Neuronal stem cell (in vitro differentiated cells): ENCODE measurements at regions not wholly inside any gene's neighbourhood (a gene's known extent, or its start where the extent isn't known, plus 50 kb on each side); places are given as distances from the start of the nearest gene placed in this dataset.

ENCODE experiments used
- DNase-seq: peaks from one replicate; pipeline ENCODE4 v3.0.0-alpha.2; 2013; ENCODE audit warnings: low spot score
- H2AFZ ChIP-seq: one replicate; pipeline ENCODE4 v1.6.1; 2013; ENCODE audit warnings: mild to moderate bottlenecking, low read length, inconsistent platforms
- H2AK5ac ChIP-seq: 2 replicates; pipeline ENCODE4 v1.6.1; 2013; ENCODE audit warnings: low read depth, mild to moderate bottlenecking, inconsistent platforms, low read length, moderate library complexity, mixed read lengths
- H2BK120ac ChIP-seq: 2 replicates; pipeline ENCODE4 v1.6.1; 2013; ENCODE audit warnings: low read depth, mild to moderate bottlenecking, inconsistent platforms, low read length, moderate library complexity, mixed read lengths
- H2BK12ac ChIP-seq: one replicate; pipeline ENCODE4 v1.6.1; 2013; ENCODE audit warnings: low read length, inconsistent platforms
- H2BK15ac ChIP-seq: 2 replicates; pipeline ENCODE4 v1.6.1; 2013; ENCODE audit warnings: mild to moderate bottlenecking, low read length, inconsistent platforms, mixed read lengths
- H2BK5ac ChIP-seq: one replicate; pipeline ENCODE4 v1.6.1; 2013; ENCODE audit warnings: inconsistent platforms, mild to moderate bottlenecking, low read length, moderate library complexity
- H3K14ac ChIP-seq: one replicate; pipeline ENCODE4 v1.6.1; 2013; ENCODE audit warnings: low read length, inconsistent platforms
- H3K18ac ChIP-seq: 2 replicates; pipeline ENCODE4 v1.6.1; 2013; ENCODE audit warnings: low read length, inconsistent platforms
- H3K23ac ChIP-seq: 2 replicates; pipeline ENCODE4 v1.6.1; 2013; ENCODE audit warnings: low read depth, mild to moderate bottlenecking, mixed read lengths, low read length, inconsistent platforms; ENCODE audit not compliant: poor library complexity
- H3K27ac ChIP-seq: replicated peaks from 3 replicates; pipeline ENCODE4 v1.5.1; 2013; ENCODE audit warnings: low read length, inconsistent platforms
- H3K27me3 ChIP-seq, 3 experiments: 2 replicates each; pipeline ENCODE4 v1.6.1; 2013; ENCODE audit warnings: low read length in 3 of 3, mild to moderate bottlenecking in 2 of 3, inconsistent platforms in 1 of 3, low read depth in 1 of 3, mixed read lengths in 1 of 3, moderate library complexity in 1 of 3; ENCODE audit not compliant: control insufficient read depth in 3 of 3, insufficient read depth in 3 of 3
- H3K36me3 ChIP-seq, 2 donors: replicated peaks in 1 of 2; 2 replicates each; pipeline ENCODE4 v1.6.1; 2013; ENCODE audit warnings: low read length in 2 of 2; ENCODE audit not compliant: control insufficient read depth in 2 of 2, insufficient read depth in 2 of 2
- H3K4ac ChIP-seq: 2 replicates; pipeline ENCODE4 v1.6.1; 2013; ENCODE audit warnings: inconsistent platforms, mild to moderate bottlenecking, low read length, moderate library complexity
- H3K4me1 ChIP-seq, 2 donors: 1 replicate in 1 of 2; 2 replicates in 1 of 2; pipeline ENCODE4 v1.6.1; 2013; ENCODE audit warnings: low read length in 2 of 2, low read depth in 1 of 2; ENCODE audit not compliant: control insufficient read depth in 2 of 2, insufficient read depth in 1 of 2
- H3K4me2 ChIP-seq: one replicate; pipeline ENCODE4 v1.6.1; 2013; ENCODE audit warnings: mild to moderate bottlenecking, low read length, inconsistent platforms; ENCODE audit not compliant: insufficient read depth, poor library complexity, severe bottlenecking
- H3K4me3 ChIP-seq, 2 donors: 2 replicates each; pipeline ENCODE4 v1.5.1; 2013; ENCODE audit warnings: low read length in 2 of 2, mild to moderate bottlenecking in 2 of 2, inconsistent platforms in 1 of 2, moderate library complexity in 1 of 2
- H3K79me1 ChIP-seq: one replicate; pipeline ENCODE4 v1.6.1; 2013; ENCODE audit warnings: low read depth, mild to moderate bottlenecking, inconsistent platforms, low read length, moderate library complexity
- H3K9ac ChIP-seq: one replicate; pipeline ENCODE4 v1.6.1; 2013; ENCODE audit warnings: mild to moderate bottlenecking, low read depth, low read length, inconsistent platforms; ENCODE audit not compliant: poor library complexity
- H3K9me3 ChIP-seq, 2 donors: replicated peaks in 1 of 2; 2 replicates each; pipeline versions ENCODE3 to v1.6.1; 2013; ENCODE audit warnings: low read length in 2 of 2, mild to moderate bottlenecking in 2 of 2, inconsistent platforms in 1 of 2, low read depth in 1 of 2, mixed read lengths in 1 of 2, moderate library complexity in 1 of 2; ENCODE audit not compliant: control insufficient read depth in 2 of 2, insufficient read depth in 1 of 2
- H4K8ac ChIP-seq: one replicate; pipeline ENCODE4 v1.6.1; 2013; ENCODE audit warnings: low read depth, mild to moderate bottlenecking, inconsistent platforms, low read length, moderate library complexity
- H4K91ac ChIP-seq: one replicate; pipeline ENCODE4 v1.6.1; 2013; ENCODE audit warnings: low read length, low read depth, mild to moderate bottlenecking, inconsistent platforms; ENCODE audit not compliant: poor library complexity
- WGBS, 2 donors: extraction: QIAGEN DNeasy Blood & Tissue Kit; methylation state at CpG; one replicate each; pipeline ENCODE4 v1.1.7; 2013; ENCODE audit warnings: missing lambda C conversion rate in 2 of 2, mixed read lengths in 1 of 2; ENCODE audit not compliant: insufficient read length in 2 of 2, insufficient replicate concordance in 1 of 2; ENCODE audit errors: extremely low coverage in 2 of 2; 5-methylcytosine and 5-hydroxymethylcytosine counted together

- Histone ChIP-seq H2AFZ (peak overlapping the region; percentile 67), H2BK120ac (no peak overlapping the region), H3K23ac (no peak overlapping the region), H2BK5ac (no peak overlapping the region), H2BK15ac (no peak overlapping the region), H3K4me2 (no peak overlapping the region), H3K4ac (no peak overlapping the region), H2AK5ac (no peak overlapping the region), H3K36me3 (no peaks in the 10 kb centered on the region), H3K18ac (no peak overlapping the region), H4K91ac (no peak overlapping the region), H3K4me1 (peaks cover 0 to 2% of the 10 kb centered on the region in 2 donors), H2BK12ac (no peak overlapping the region), H3K27me3 (no peaks in the 10 kb centered on the region), H4K8ac (no peak overlapping the region), H3K27ac (no peak overlapping the region), H3K79me1 (no peaks in the 10 kb centered on the region), H3K4me3 (no peak overlapping the region), H3K9me3 (no peaks in the 10 kb centered on the region), H3K14ac (no peak overlapping the region), H3K9ac (no peak overlapping the region)
- WGBS, 2 donors, result no CpG with 5 or more reads among the region's 4 CpGs
- DNase-seq, result no peak
These were observed 382.6 kb upstream of the DCN start for GRCh38 chr12:91565246-91565645.

- Histone ChIP-seq H3K4ac (no peak overlapping the region), H2BK12ac (no peak overlapping the region), H4K91ac (no peak overlapping the region), H2AFZ (peak overlapping the region; percentile 50), H3K27me3 (no peaks in the 10 kb centered on the region), H3K23ac (no peak overlapping the region), H3K14ac (no peak overlapping the region), H4K8ac (no peak overlapping the region), H2BK15ac (no peak overlapping the region), H3K4me1 (peaks cover 0 to 2% of the 10 kb centered on the region in 2 donors), H3K4me2 (no peak overlapping the region), H3K18ac (no peak overlapping the region), H3K9ac (no peak overlapping the region), H3K36me3 (no peaks in the 10 kb centered on the region), H3K9me3 (no peaks in the 10 kb centered on the region), H2BK120ac (no peak overlapping the region), H3K79me1 (no peaks in the 10 kb centered on the region), H2AK5ac (no peak overlapping the region), H3K27ac (no peak overlapping the region), H2BK5ac (no peak overlapping the region), H3K4me3 (no peak overlapping the region)
- DNase-seq, result no peak
- WGBS, 2 donors, result no CpG with 5 or more reads among the region's 4 CpGs
These were observed 380.6 kb upstream of the DCN start for GRCh38 chr12:91563011-91563765.

GRCh38 chr12:91562476-91562875 lies 379.9 kb upstream of the DCN start:
- no peak overlapping the region for H4K91ac ChIP-seq
- no peak overlapping the region for H2BK12ac ChIP-seq
- no peak overlapping the region for H3K9ac ChIP-seq
- no peak overlapping the region for H3K4me2 ChIP-seq
- H3K4me1 ChIP-seq, result peaks cover 0 to 2% of the 10 kb centered on the region in 2 donors
- H3K27me3 ChIP-seq, result no peaks in the 10 kb centered on the region
- no peak overlapping the region for H3K14ac ChIP-seq
- H2BK15ac ChIP-seq, result no peak overlapping the region
- H3K4me3 ChIP-seq, result no peak overlapping the region
- H3K79me1 ChIP-seq, result no peaks in the 10 kb centered on the region
- no peak overlapping the region for H3K18ac ChIP-seq
- H4K8ac ChIP-seq, result no peak overlapping the region
- H3K4ac ChIP-seq, result no peak overlapping the region
- peak overlapping the region; percentile 50 for H2AFZ ChIP-seq
- DNase-seq, result no peak
- no peaks in the 10 kb centered on the region for H3K36me3 ChIP-seq
- no peak overlapping the region for H3K27ac ChIP-seq
- H2BK5ac ChIP-seq, result no peak overlapping the region
- no peaks in the 10 kb centered on the region for H3K9me3 ChIP-seq
- no peak overlapping the region for H2AK5ac ChIP-seq
- no peak overlapping the region for H2BK120ac ChIP-seq
- H3K23ac ChIP-seq, result no peak overlapping the region
- no CpG with 5 or more reads among the region's 1 CpG for WGBS, 2 donors

- no peak overlapping the region for H3K18ac ChIP-seq
- H4K8ac ChIP-seq, result no peak overlapping the region
- no peaks in the 10 kb centered on the region for H3K9me3 ChIP-seq
- no peak overlapping the region for H2AK5ac ChIP-seq
- H3K9ac ChIP-seq, result no peak overlapping the region
- H3K27ac ChIP-seq, result no peak overlapping the region
- no peak overlapping the region for H3K4me3 ChIP-seq
- H3K27me3 ChIP-seq, result no peaks in the 10 kb centered on the region
- no peak overlapping the region for H2AFZ ChIP-seq
- H3K4me2 ChIP-seq, result no peak overlapping the region
- no peak overlapping the region for H3K14ac ChIP-seq
- H3K36me3 ChIP-seq, result no peaks in the 10 kb centered on the region
- no peaks in the 10 kb centered on the region for H3K79me1 ChIP-seq
- H3K4me1 ChIP-seq, result peaks cover 0 to 2% of the 10 kb centered on the region in 2 donors
- no peak overlapping the region for H4K91ac ChIP-seq
- H3K23ac ChIP-seq, result no peak overlapping the region
- H2BK5ac ChIP-seq, result no peak overlapping the region
- H2BK120ac ChIP-seq, result no peak overlapping the region
- DNase-seq, result no peak
- WGBS, 2 donors, result no CpG with 5 or more reads among the region's 2 CpGs
- H2BK12ac ChIP-seq, result no peak overlapping the region
- H2BK15ac ChIP-seq, result no peak overlapping the region
- H3K4ac ChIP-seq, result no peak overlapping the region
These were observed 379.3 kb upstream of the DCN start for GRCh38 chr12:91561958-91562325.
